ENCODE measurements at regions not wholly inside any gene's neighbourhood (a gene's known extent, or its start where the extent isn't known, plus 50 kb on each side); places are given as distances from the start of the nearest gene placed in this dataset.

DNA sequence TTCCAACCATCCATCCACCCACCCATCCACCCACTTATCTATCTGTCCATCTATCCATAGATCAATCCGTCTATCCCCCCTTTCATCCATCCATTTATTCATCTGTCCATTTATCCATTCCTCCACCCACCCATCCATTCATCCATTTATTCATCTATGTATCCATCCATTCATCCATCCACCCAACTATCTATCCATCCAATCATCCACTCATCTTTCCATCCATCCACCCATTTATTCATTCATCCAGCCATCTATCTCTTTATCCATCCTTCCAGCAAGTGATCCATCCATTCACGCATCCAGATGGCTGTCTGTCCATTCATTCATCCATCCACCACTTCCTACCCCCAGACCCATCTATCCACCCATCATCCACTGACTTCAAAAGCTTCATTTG lies 84.0 kb upstream of the CD99 start:
- no peak for DNase-seq
- WGBS, 2 donors, result 92 to 99% methylated on average over 2 of the region's 2 CpGs

DNA sequence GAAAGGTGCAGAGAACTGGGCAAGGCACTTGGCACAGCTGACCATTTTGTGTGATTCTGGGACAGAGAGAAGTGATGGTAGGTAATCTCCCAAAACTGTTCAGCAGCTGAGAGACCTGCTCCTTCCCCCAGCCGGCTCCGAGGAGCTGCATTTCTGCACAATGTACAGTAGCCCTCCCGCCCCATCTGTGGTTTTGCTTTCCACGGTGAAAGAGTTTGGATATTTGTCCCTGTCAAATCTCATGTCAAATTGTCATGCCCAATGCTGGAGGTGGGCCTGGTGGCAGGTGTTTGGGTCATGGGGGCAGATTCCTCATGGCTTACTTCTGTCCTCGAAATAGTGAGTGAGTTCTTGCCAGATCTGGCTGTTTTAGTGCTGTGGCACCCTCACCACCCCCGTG lies 90.5 kb upstream of the CD99 start:
- H3K9me3 ChIP-seq, result no peaks in the 10 kb centered on the region
- intact Hi-C loops (cut with DNase I), result loop anchor here (10.0 kb wide), 1 partner anchor 1146 kb away; the partner anchor contains the start of gene ASMTL
- no peaks in the 10 kb centered on the region for H3K4me1 ChIP-seq
- H3K27ac ChIP-seq, result no peak overlapping the region
- WGBS, 2 donors, result 89 to 94% methylated on average over 6 of the region's 6 CpGs
- H3K27me3 ChIP-seq, result no peaks in the 10 kb centered on the region
- DNase-seq, result no peak
- H3K4me3 ChIP-seq (replicated peaks in 1 of 3), result no peak overlapping the region
- TF ChIP-seq, protein P1, sequence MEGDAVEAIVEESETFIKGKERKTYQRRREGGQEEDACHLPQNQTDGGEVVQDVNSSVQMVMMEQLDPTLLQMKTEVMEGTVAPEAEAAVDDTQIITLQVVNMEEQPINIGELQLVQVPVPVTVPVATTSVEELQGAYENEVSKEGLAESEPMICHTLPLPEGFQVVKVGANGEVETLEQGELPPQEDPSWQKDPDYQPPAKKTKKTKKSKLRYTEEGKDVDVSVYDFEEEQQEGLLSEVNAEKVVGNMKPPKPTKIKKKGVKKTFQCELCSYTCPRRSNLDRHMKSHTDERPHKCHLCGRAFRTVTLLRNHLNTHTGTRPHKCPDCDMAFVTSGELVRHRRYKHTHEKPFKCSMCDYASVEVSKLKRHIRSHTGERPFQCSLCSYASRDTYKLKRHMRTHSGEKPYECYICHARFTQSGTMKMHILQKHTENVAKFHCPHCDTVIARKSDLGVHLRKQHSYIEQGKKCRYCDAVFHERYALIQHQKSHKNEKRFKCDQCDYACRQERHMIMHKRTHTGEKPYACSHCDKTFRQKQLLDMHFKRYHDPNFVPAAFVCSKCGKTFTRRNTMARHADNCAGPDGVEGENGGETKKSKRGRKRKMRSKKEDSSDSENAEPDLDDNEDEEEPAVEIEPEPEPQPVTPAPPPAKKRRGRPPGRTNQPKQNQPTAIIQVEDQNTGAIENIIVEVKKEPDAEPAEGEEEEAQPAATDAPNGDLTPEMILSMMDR (IDR thresholded peaks at IDR 0.05), result no peak
- TF ChIP-seq POLR2A (IDR thresholded peaks at IDR 0.05), result no peak
- no peaks in the 10 kb centered on the region for H3K36me3 ChIP-seq

More for the DNA sequence above, 84.0 kb upstream of the CD99 start:
- Histone ChIP-seq H3K27ac (no peak overlapping the region), H3K4me1 (peaks cover 5 to 15% of the 10 kb centered on the region in 2 donors), H3K4me3 (replicated peaks in 1 of 3) (no peak overlapping the region), H3K27me3 (no peaks in the 10 kb centered on the region), H3K36me3 (no peaks in the 10 kb centered on the region), H3K9me3 (no peaks in the 10 kb centered on the region)
- intact Hi-C loops (cut with DNase I), result loop anchor here (10.0 kb wide), 1 partner anchor 1152 kb away; the partner anchor contains the start of gene ASMTL
- TF ChIP-seq, protein P1 (IDR thresholded peaks at IDR 0.05), result no peak
- TF ChIP-seq POLR2A (IDR thresholded peaks at IDR 0.05), result no peak

DNA sequence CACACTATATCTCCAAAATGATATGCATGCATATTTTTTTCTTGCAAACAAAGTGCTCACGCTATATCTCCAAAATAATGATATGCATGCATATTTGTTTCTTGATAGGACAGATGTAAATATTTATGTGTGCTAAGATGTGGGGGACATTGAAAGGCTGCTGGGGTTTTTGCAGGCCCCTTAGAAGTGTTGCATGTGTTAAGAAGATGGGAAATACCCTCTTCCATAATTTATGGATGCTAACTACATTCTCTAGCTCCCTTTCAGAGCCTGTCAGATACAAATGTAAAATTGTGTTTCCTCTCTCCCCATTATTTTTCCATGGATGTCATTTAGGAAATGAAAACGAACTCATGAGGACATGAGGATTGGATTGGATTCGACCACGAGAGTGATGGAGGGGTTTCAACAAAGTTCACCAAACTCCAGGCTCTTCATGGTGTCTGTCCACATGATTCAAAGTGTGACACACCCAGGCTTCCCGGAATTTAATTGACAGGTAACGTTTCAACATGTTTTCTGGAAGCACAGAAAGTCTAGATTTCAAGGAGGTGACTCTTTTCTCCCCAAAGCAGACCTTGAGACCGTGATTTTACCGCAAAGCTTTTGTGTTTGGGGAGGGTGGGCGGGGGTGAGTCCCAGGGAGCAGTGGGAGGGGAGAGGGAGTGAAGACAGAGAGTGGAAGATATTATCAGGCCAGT lies 94.4 kb upstream of the CD99 start:
- no peaks in the 10 kb centered on the region for H3K27me3 ChIP-seq
- DNase-seq, result no peak
- no peaks in the 10 kb centered on the region for H3K9me3 ChIP-seq
- no peak overlapping the region for H3K27ac ChIP-seq
- WGBS, 2 donors, result 75 to 76% methylated on average over 9 of the region's 9 CpGs
- no peaks in the 10 kb centered on the region for H3K36me3 ChIP-seq
- no peak for TF ChIP-seq POLR2A (IDR thresholded peaks at IDR 0.05)
- TF ChIP-seq, protein P1 (IDR thresholded peaks at IDR 0.05), result no peak
- H3K4me3 ChIP-seq (replicated peaks in 1 of 3), result no peak overlapping the region
- H3K4me1 ChIP-seq, result no peaks in the 10 kb centered on the region
- intact Hi-C loops (cut with DNase I), result loop anchor here (10.0 kb wide), 1 partner anchor 942 kb away; no protein-coding TSS in a partner anchor

DNA sequence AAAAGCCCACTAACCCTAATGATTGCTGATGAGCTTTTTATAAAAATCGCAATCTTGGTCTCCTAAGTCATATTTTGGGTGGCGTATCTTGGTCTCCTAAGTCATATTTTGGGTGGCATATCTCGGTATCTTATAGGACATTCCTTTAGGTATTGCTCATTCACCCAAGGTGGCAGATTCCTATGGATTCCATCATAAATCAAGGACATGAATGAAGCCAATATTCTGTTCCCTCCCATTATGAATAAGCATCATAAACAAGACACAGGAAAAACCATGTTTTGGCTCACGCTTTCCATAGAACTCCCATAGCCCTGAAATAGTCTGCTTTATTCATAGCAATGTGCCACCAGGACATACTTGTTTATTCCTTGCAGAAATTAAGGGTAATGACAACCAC lies 95.0 kb upstream of the CD99 start:
- intact Hi-C loops (cut with DNase I), result loop anchor here (10.0 kb wide), 1 partner anchor 941 kb away; no protein-coding TSS in a partner anchor
- TF ChIP-seq, protein P1 (IDR thresholded peaks at IDR 0.05), result no peak
- TF ChIP-seq POLR2A (IDR thresholded peaks at IDR 0.05), result no peak
- WGBS, 2 donors, result 95 to 97% methylated on average over 4 of the region's 4 CpGs
- Histone ChIP-seq H3K36me3 (no peaks in the 10 kb centered on the region), H3K9me3 (no peaks in the 10 kb centered on the region), H3K27ac (no peak overlapping the region), H3K27me3 (no peaks in the 10 kb centered on the region), H3K4me1 (no peaks in the 10 kb centered on the region), H3K4me3 (replicated peaks in 1 of 3) (no peak overlapping the region)
- DNase-seq, result no peak

DNA sequence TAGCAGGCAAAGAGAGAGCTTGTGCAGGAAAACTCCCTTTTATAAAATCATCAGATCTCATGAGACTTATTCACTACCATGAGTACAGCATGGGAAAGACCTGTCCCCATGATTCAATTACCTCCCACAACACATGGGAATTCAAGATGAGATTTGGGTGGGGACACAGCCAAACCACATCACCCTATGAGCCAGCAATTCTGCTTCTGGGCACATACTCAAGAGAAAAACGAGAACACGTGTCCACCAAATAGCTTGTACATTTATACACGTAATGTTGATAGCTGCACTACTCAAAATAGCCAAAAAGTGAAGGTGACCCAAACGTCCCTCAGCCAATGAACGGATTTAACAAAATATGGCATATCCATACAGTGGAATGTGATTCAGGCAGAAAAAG lies 94.5 kb upstream of the DHRSX start:
- no peaks in the 10 kb centered on the region for H3K9me3 ChIP-seq
- no peak for TF ChIP-seq POLR2A (IDR thresholded peaks at IDR 0.05)
- TF ChIP-seq, protein P1 (IDR thresholded peaks at IDR 0.05), result no peak

More for the DNA sequence above, 94.5 kb upstream of the DHRSX start:
- intact Hi-C loops (cut with DNase I), result loop anchor here (10.0 kb wide), 1 partner anchor 940 kb away; no protein-coding TSS in a partner anchor
- Histone ChIP-seq H3K27ac (no peak overlapping the region), H3K4me3 (replicated peaks in 1 of 3) (no peak overlapping the region), H3K27me3 (no peaks in the 10 kb centered on the region), H3K4me1 (no peaks in the 10 kb centered on the region), H3K36me3 (no peaks in the 10 kb centered on the region)
- 87 to 89% methylated on average over 5 of the region's 5 CpGs for WGBS, 2 donors
- no peak for DNase-seq
